ENCODE measurements at regions not wholly inside any gene's neighbourhood (a gene's known extent, or its start where the extent isn't known, plus 50 kb on each side); places are given as distances from the start of the nearest gene placed in this dataset.

GRCh38 chr6:128704601-128705000, 178.3 kb upstream of the LAMA2 start:
- TF ChIP-seq CTCF (IDR thresholded peaks at IDR 0.05; ENCODE audit: low read length), result no peak
- no peak for TF ChIP-seq EZH2 (optimal IDR thresholded peaks at IDR 0.05; ENCODE audit: low read depth, low read length)

Data from MM.1S (cell line).